PFSK-1 (cell line): ENCODE measurements at regions not wholly inside any gene's neighbourhood (a gene's known extent, or its start where the extent isn't known, plus 50 kb on each side); places are given as distances from the start of the nearest gene placed in this dataset.

Source experiments
- FOXP2 ChIP-seq: optimal IDR thresholded peaks from 2 replicates; pipeline ENCODE3; 2011; ENCODE audit warnings: borderline replicate concordance, control low read depth, inconsistent platforms; ENCODE audit not compliant: insufficient read depth; ENCODE audit errors: extremely low read length, extremely low read depth
- POLR2AphosphoS5 ChIP-seq: IDR thresholded peaks from 2 replicates; pipeline ENCODE4 v1.6.1; 2012; ENCODE audit warnings: low read depth, mild to moderate bottlenecking, control low read depth, low read length, moderate library complexity
- SIN3A ChIP-seq: IDR thresholded peaks from 2 replicates; pipeline ENCODE4 v1.6.1; 2012; ENCODE audit warnings: mild to moderate bottlenecking, low read length, moderate library complexity, borderline replicate concordance; ENCODE audit not compliant: insufficient read depth
- TAF1 ChIP-seq: IDR thresholded peaks from 2 replicates; pipeline ENCODE4 v1.6.1; 2012; ENCODE audit warnings: low read length, control low read depth, borderline replicate concordance; ENCODE audit not compliant: insufficient read depth
- TF ChIP-seq, protein P1 (sequence below), 2 experiments: IDR thresholded peaks; 2 replicates each; pipeline versions ENCODE4 v1.6.1 to v1.8.0; 2011 to 2012; ENCODE audit warnings: low read depth in 2 of 2, low read length in 2 of 2, control low read depth in 1 of 2, inconsistent platforms in 1 of 2, mild to moderate bottlenecking in 1 of 2, moderate library complexity in 1 of 2; ENCODE audit not compliant: insufficient read depth in 1 of 2

DNA sequence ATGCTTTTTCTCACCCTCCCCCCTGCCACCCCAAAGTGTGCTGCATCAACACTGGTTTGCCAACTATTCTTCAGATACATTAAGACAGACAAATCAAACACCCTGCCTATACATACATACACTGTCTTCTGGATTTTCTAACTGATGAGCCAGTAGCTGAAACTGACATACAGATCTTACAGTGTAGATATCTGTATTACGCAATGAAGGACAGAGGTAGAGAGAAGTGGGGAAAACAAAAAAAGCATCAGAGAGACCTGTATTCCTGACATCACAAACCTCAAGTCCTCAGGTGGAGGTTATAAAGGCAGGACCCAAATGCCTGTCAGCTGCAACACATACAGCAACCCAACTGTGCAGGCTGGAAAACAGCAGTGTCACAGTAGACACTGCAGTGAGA is 535.4 kb downstream of the HACE1 start:
- TF ChIP-seq FOXP2 (no peak), POLR2AphosphoS5 (no peak), TAF1 (no peak), SIN3A (no peak)
- TF ChIP-seq, protein P1, sequence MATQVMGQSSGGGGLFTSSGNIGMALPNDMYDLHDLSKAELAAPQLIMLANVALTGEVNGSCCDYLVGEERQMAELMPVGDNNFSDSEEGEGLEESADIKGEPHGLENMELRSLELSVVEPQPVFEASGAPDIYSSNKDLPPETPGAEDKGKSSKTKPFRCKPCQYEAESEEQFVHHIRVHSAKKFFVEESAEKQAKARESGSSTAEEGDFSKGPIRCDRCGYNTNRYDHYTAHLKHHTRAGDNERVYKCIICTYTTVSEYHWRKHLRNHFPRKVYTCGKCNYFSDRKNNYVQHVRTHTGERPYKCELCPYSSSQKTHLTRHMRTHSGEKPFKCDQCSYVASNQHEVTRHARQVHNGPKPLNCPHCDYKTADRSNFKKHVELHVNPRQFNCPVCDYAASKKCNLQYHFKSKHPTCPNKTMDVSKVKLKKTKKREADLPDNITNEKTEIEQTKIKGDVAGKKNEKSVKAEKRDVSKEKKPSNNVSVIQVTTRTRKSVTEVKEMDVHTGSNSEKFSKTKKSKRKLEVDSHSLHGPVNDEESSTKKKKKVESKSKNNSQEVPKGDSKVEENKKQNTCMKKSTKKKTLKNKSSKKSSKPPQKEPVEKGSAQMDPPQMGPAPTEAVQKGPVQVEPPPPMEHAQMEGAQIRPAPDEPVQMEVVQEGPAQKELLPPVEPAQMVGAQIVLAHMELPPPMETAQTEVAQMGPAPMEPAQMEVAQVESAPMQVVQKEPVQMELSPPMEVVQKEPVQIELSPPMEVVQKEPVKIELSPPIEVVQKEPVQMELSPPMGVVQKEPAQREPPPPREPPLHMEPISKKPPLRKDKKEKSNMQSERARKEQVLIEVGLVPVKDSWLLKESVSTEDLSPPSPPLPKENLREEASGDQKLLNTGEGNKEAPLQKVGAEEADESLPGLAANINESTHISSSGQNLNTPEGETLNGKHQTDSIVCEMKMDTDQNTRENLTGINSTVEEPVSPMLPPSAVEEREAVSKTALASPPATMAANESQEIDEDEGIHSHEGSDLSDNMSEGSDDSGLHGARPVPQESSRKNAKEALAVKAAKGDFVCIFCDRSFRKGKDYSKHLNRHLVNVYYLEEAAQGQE (IDR thresholded peaks at IDR 0.05; ENCODE audit: insufficient read depth in 1 of 2, low read depth in 2 of 2, low read length in 2 of 2) = no peak

DNA sequence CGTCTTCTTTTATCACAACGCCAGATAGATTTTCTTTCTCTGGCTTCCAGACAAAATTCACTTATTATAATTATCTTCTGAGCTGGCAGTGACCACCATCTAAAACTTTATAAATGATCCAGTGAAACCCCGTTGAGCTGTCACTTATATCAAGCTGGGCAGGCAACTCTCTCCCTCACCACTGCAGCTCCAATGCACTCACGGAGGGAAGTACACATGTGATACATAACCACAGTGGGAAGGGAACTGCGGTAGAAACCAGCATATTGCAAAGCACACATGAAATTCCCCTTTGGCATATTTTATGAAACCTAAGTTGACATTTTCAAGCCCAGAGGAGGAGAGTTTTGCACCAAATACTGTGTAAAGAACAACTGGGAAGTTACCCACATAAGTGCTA is 536.9 kb downstream of the HACE1 start:
- TF ChIP-seq SIN3A = no peak
- TF ChIP-seq FOXP2 = no peak
- no peak for TF ChIP-seq TAF1
- TF ChIP-seq, protein P1 (IDR thresholded peaks at IDR 0.05; ENCODE audit: insufficient read depth in 1 of 2, low read depth in 2 of 2, low read length in 2 of 2) = no peak
- no peak for TF ChIP-seq POLR2AphosphoS5

DNA sequence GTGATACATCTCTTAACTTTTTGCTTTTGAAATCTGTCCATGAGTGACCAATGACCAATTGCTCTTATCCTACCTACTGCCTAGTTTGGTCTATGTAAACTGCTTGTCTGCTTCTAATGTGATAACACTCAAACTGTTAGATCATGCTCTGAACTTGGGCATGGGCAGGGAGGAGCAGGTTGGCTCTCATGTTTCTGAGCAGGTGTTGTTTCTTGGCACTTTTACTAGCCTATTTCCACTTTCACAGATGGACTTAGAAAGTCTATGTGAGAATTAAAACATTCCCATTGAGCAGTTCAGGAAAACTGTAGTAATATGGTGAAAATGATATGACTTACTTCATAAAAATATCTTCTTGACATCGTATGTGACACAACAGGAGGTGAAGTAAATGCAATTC is 538.4 kb downstream of the HACE1 start:
- TF ChIP-seq POLR2AphosphoS5 = no peak

DNA sequence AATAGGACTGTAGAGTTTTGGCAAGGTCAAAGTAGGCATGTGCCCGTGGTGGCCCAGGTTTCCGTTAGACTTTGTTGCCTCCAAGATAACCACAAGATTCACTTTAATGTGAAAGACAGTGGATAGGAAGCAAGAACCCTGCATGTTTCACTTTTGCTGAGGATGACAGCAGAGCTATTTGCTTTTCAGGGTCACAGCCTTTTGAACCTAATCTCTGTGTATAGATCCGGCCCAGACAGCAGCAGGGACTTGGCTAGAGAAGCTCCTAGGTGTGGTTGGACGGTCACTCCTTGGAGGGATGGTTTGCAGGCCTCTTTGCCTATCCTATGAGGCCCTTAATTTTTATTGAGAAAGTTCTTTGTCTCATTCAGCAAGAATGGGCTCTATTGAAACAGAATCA is 538.8 kb downstream of the HACE1 start:
- TF ChIP-seq POLR2AphosphoS5 (no peak), FOXP2 (no peak), TAF1 (no peak), SIN3A (no peak)
- TF ChIP-seq, protein P1 (IDR thresholded peaks at IDR 0.05; ENCODE audit: insufficient read depth in 1 of 2, low read depth in 2 of 2, low read length in 2 of 2) = no peak

DNA sequence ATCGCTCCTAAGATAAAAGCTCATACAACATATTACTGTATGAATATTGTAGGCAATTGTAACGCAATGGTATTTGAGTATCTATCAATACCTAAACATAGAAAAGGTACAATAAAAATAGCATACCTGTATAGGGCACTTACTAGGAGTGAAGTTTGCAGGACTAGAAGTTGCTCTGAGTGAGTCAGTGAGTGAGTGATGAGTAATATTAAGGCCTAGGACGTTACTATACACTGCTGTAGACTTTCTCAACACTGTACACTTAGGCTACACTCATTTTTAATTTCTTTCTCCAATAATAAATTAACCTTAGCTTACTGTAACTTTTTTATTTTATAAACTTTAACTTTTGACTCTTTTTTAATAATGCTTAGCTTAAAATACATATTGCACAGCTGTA is 546.9 kb downstream of the HACE1 start:
- TF ChIP-seq TAF1 (no peak), FOXP2 (no peak), SIN3A (no peak), POLR2AphosphoS5 (no peak)
- TF ChIP-seq, protein P1 (IDR thresholded peaks at IDR 0.05; ENCODE audit: insufficient read depth in 1 of 2, low read depth in 2 of 2, low read length in 2 of 2) = no peak
